ENCODE measurements at regions not wholly inside any gene's neighbourhood (a gene's known extent, or its start where the extent isn't known, plus 50 kb on each side); places are given as distances from the start of the nearest gene placed in this dataset.
"Not testable (repeated sequence)": the region's sequence is repeated elsewhere in the genome, so short reads cannot be mapped to it uniquely, and the experiment has no call there.

- DNase-seq (ENCODE audit: extremely low read depth, low read depth, low spot score), result no peak
Measured at GRCh38 chr18:1037776-1038175, 133.1 kb downstream of the ADCYAP1 start.

- no peak for DNase-seq (ENCODE audit: extremely low read depth, low read depth, low spot score)
Measured at GRCh38 chr18:1039421-1039820, 134.8 kb downstream of the ADCYAP1 start.

DNA sequence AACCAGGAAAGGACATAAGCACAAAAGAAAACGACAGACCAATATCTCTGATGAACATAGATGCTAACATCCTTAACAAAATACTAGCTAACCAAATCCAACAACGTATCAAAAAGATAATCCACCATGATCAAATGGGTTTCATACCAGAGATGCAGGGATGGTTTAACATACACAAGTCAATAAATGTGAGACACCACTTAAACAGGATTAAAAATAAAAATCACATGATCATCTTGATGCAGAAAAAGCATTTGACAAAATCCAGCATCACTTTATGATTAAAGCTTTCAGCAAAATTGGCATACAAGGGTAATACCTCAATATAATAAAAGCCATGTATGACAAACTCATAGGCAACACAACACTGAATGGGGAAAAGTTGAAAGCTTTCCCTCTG lies 138.4 kb downstream of the ADCYAP1 start:
- DNase-seq (ENCODE audit: extremely low read depth, low read depth, low spot score), result not testable (repeated sequence)

DNA sequence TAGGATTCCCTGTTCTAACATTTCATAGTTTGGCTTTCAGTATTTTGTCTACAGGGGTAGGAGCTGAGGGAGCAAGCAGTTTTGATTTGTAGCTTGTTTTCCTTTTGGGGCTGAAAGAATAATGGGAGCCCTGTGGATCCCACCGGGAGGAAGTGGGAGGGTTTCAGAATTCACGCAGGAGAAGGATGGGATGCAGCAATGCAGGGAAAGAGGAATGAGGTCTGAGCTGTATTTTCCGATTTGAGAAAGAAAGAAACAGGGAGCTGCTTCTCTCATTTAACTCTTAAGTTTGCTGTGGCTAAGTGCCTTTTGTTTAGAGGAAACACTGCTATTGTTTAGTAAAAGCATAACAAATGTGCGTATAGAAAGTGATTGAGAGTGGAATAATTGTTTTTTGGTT lies 141.0 kb downstream of the ADCYAP1 start:
- no peak for DNase-seq (ENCODE audit: extremely low read depth, low read depth, low spot score)

DNA sequence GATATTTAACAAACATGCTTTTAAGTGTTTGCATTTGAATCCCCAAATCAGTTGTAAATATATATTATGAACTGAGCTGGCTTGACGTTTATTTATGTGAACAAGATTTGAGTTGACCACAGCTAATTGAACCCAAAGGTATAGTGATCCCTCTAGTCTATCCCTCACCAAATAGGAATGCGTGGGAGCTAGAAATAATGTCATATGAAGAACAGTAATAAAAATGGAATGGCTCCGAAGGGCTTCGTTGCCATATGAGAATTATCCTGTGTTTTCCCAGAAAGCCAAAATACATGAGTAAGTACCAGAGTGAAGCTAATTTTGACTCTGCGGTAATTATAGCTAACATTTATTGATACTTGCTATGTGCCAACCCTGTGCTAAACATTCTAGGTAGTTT lies 142.7 kb downstream of the ADCYAP1 start:
- DNase-seq (ENCODE audit: extremely low read depth, low read depth, low spot score), result no peak

DNA sequence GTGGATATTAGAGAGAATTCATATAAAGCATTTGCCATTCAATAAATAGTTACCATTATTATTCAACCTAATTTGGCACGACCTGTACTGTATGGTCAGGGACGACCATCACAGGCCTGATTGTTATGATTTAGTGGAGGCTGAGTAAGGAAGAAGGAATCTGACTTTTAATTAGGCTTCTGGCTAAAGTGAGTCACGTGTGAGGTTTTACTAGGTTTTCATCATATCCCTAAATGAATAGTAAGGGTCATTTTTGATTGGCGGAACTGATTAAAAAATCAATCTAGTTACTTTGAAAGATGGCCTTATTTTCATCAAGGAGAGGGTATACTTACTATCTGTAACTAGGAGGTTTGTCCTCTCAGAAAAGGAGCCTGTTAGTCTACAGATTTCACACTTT lies 143.4 kb downstream of the ADCYAP1 start:
- no peak for DNase-seq (ENCODE audit: extremely low read depth, low read depth, low spot score)

- DNase-seq (ENCODE audit: extremely low read depth, low read depth, low spot score), result no peak
Measured at GRCh38 chr18:1049173-1049572, 144.5 kb downstream of the ADCYAP1 start.

GRCh38 chr18:1050012-1050657 lies 145.5 kb downstream of the ADCYAP1 start:
- no peak for DNase-seq (ENCODE audit: extremely low read depth, low read depth, low spot score)

- no peak for DNase-seq (ENCODE audit: extremely low read depth, low read depth, low spot score)
Measured at GRCh38 chr18:1052301-1052700, 147.6 kb downstream of the ADCYAP1 start.

DNA sequence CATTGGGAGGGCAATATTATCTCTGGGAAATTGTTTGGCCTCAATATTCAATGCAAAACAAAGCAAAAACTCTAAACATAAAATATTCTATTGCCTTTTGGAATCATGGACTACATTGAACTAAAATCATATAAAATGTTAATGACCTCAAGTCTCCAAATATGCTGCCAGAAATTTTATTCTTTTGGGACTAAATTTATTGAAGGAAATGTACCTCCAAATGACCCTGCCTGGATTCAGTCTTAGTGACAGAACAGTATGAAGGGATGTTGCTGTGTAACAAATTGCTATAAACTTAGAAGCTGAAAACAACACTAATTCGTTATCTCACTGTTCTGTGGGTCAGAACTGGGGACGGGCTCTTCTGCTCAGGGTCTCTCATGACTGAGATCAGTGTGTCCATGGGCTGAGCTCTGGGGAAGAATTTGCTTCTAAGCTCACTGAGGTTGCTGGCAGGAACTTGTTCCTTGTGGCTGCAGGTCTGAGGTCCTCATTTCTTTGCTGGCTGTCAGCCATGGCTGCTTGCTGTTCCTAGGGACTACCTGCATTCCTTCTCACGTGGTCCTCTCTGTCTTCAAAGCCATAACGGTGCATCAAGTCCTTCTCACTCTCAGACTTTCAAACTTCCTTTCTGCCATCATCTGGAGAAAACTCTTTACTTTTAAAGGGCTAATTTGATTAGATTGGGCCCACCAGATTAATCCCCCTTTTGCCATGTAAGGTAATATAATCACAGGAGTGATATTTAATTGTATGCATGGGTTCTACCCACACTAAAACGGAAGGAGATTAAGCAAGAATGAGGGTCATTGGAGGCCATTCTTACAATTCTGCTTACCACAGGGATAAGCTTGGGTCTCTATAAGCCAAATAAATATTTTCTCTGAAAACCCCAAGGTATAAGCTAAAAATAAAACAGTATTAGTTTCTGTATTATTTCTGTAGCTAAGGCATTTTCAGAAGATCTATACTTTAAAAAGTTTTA lies 149.0 kb downstream of the ADCYAP1 start:
- DNase-seq (ENCODE audit: extremely low read depth, low read depth, low spot score), result no peak

DNA sequence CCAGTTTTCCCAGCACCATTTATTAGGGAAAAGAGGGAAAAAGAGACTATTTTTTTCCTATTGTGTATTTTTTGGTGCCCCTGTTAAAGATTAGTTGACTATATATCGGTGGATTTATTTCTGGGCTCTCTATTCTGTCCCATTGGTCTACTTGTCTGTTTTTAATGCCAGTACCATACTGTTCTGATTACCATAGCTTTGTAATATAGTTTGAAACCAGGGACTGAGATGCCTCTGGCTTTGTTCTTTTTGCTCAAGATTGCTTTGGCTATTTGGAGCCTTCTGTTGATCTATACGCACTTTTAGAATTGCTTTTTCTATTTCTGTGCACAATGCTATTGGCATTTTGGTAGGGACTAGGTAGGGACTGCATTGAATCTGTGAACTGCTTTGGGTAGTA lies 151.7 kb downstream of the ADCYAP1 start:
- no peak for DNase-seq (ENCODE audit: extremely low read depth, low read depth, low spot score)

GRCh38 chr18:1057367-1057766 lies 152.7 kb downstream of the ADCYAP1 start:
- DNase-seq (ENCODE audit: extremely low read depth, low read depth, low spot score), result no peak

- DNase-seq (ENCODE audit: extremely low read depth, low read depth, low spot score), result no peak
Measured at GRCh38 chr18:1062588-1062987, 157.9 kb downstream of the ADCYAP1 start.

GRCh38 chr18:1075322-1075721 lies 170.7 kb downstream of the ADCYAP1 start:
- DNase-seq (ENCODE audit: extremely low read depth, low read depth, low spot score), result no peak

DNA sequence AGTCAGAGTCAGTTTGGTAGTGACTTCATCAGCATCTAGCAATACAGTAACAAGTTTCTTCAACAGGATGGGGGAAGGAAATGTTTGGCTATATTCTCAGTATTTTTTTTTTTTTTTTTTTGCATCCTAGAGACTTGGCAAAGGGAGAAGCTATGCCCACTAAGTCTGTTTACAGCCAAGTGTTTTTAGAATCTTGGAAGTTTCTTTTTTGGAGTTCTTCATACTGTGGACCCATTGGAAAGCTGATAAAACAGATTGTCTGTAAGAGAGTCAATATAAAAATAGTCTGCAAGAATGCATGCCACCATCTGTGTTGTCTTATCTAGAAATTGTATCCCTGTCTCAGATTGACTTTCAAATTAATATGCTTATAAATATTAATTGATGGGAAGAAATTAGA lies 171.2 kb downstream of the ADCYAP1 start:
- no peak for DNase-seq (ENCODE audit: extremely low read depth, low read depth, low spot score)

DNA sequence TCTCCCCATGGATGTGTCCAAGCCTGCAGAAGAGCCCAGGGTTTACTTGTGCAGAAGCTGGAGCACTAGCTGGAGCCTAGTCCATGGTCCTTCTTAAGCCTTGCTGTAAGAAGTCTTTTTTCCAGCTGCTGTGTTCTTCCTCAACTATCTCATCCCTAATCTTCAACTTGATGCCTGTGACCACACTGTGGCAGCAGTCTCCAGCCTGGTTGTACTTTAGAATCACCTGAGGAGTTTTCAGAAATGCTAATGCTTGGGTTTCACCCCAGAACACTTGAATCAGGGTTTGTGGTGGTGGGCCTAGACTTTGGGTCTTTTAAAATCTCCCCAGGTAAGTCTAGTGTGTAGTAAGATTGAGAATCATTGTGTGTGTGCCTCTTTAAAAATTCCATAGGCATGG lies 173.6 kb downstream of the ADCYAP1 start:
- DNase-seq (ENCODE audit: extremely low read depth, low read depth, low spot score), result no peak

DNA sequence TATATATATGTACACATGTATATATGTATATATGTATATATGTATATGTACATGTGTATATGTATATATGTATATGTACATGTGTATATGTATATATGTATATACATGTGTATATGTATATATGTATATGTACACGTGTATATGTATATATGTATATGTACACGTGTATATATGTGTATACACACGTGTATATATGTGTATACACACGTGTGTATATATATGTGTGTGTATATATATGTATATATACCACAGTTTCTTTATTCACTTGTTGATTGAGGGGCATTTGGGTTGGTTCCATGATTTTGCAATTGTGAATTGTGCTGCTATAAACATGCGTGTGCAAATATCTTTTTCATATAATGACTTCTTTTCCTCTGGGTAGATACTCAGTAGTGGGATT lies 179.0 kb downstream of the ADCYAP1 start:
- DNase-seq (ENCODE audit: extremely low read depth, low read depth, low spot score), result not testable (repeated sequence)

DNA sequence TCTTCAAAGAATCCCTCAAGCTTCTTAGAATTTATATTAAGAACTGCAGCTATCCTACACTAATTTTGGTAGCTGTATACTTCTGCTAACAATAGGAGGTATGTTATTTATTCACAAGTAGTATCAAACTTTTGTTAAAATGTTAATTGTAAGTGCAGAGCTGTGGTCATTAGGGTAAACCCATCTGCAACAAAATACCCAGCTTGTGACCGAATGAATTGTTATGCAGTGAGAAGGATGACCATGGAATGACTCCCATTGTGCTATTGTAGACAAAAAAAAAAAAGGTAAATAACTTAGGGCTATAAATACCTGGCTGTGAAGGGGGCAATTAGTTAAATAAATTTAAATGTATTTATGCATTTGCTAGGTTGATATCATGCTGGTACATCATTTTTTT lies 186.1 kb downstream of the ADCYAP1 start:
- no peak for DNase-seq (ENCODE audit: extremely low read depth, low read depth, low spot score)

DNA sequence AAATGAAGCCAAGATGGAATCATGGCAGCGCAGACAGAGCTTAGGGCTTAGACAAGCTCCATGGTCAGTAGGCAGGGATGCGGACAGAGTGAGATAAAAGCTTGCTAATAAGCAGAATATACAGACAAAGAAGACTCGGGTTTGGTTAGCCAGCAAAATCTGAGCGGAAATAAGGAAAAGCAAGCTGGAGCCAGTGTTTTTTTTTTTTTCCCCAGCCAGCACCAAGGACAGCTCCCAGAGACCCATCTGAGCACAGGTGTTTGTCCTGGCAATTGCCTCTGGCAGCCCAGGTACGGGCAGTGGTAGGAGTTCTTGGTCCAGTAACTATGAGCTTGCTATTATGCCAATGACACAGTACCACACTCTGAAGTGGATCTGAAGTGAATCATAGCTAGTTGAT lies 187.6 kb downstream of the ADCYAP1 start:
- no peak for DNase-seq (ENCODE audit: extremely low read depth, low read depth, low spot score)

GRCh38 chr18:1094409-1094808 lies 189.7 kb downstream of the ADCYAP1 start:
- no peak for DNase-seq (ENCODE audit: extremely low read depth, low read depth, low spot score)

DNA sequence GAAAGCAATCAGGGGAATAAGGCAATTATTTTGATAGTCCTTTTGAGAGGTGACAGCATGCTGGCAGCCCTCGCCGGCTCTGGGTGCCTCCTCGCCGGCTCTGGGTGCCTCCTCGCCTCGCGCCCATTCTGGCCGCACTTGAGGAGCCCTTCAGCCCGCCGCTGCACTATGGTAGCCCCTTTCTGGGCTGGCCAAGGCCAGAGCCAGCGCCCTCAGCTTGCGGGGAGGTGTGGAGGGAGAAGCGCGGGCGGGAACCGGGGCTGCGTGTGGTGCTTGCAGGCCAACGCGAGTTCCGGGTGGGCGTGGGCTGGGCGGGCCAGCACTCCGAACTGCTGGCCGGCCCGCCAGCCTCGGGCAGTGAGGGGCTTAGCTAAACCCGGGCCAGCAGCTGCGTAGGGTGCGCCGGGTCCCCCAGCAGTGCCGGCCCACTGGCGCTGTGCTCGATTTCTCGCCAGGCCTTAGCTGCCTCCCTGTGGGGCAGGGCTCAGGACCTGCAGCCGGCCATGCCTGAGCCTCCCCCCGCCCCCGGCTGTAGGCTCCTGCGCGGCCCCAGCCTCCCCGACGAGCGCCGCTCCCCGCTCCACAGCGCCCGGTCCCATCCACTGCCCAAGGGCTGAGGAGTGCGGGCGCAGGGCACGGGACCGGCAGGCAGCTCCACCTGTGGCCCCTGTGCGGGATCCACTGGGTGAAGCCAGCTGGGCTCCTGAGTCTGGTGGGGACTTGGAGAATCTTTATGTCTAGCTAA lies 193.5 kb downstream of the ADCYAP1 start:
- not testable (repeated sequence) for DNase-seq (ENCODE audit: extremely low read depth, low read depth, low spot score)
